Fibroblast of mammary gland (primary cell): ENCODE measurements at regions not wholly inside any gene's neighbourhood (a gene's known extent, or its start where the extent isn't known, plus 50 kb on each side); places are given as distances from the start of the nearest gene placed in this dataset.
"Not testable (repeated sequence)": the region's sequence is repeated elsewhere in the genome, so short reads cannot be mapped to it uniquely, and the experiment has no call there.

Experiments
- DNase-seq: peaks from one replicate; pipeline ENCODE4 v3.0.0-alpha.2; 2010; ENCODE audit warnings: low read depth
- H3K4me3 ChIP-seq: 2 replicates; pipeline ENCODE4 v1.5.1; 2011; ENCODE audit warnings: low read depth, mild to moderate bottlenecking, low read length, moderate library complexity; ENCODE audit not compliant: control insufficient read depth
- CTCF ChIP-seq: conservative IDR thresholded peaks from 2 replicates; pipeline ENCODE4 v1.5.1; 2011; ENCODE audit warnings: low read depth, low read length, inconsistent platforms; ENCODE audit not compliant: control insufficient read depth, insufficient read depth

GRCh38 chr18:64372850-64373249 is 224.0 kb upstream of the LINC00305 start:
- no peak for DNase-seq
- H3K4me3 ChIP-seq, result no peak overlapping the region
- TF ChIP-seq CTCF, result no peak

GRCh38 chr18:64369830-64370440 is 221.0 kb upstream of the LINC00305 start:
- not testable (repeated sequence) for DNase-seq, H3K4me3 ChIP-seq

GRCh38 chr18:64365106-64365505 is 216.2 kb upstream of the LINC00305 start:
- no peak for DNase-seq
- no peak for TF ChIP-seq CTCF
- no peak overlapping the region for H3K4me3 ChIP-seq

- DNase-seq, result no peak
- H3K4me3 ChIP-seq, result no peak overlapping the region
- TF ChIP-seq CTCF, result no peak
These were observed 188.8 kb upstream of the LINC00305 start for GRCh38 chr18:64337673-64338072.

- TF ChIP-seq CTCF, result no peak
- no peak overlapping the region for H3K4me3 ChIP-seq
- DNase-seq, result no peak
These were observed 188.1 kb upstream of the LINC00305 start for GRCh38 chr18:64337018-64337417.

- H3K4me3 ChIP-seq, result no peak overlapping the region
- DNase-seq, result no peak
- TF ChIP-seq CTCF, result no peak
These were observed 185.9 kb upstream of the LINC00305 start for GRCh38 chr18:64334748-64335147.

GRCh38 chr18:64333584-64333983 is 184.7 kb upstream of the LINC00305 start:
- no peak for TF ChIP-seq CTCF
- no peak for DNase-seq

More at GRCh38 chr18:64333584-64333983, 184.7 kb upstream of the LINC00305 start:
- H3K4me3 ChIP-seq, result no peak overlapping the region
